Testis (tissue), 2 donors: ENCODE measurements at regions not wholly inside any gene's neighbourhood (a gene's known extent, or its start where the extent isn't known, plus 50 kb on each side); places are given as distances from the start of the nearest gene placed in this dataset.

ENCODE experiments used
- POLR2A ChIP-seq: fragments of 450-650 bp; IDR thresholded peaks from one replicate; pipeline ENCODE4 v1.6.1; 2017; ENCODE audit warnings: antibody characterized with exemption, mild to moderate bottlenecking, moderate library complexity
- TF ChIP-seq, protein P1 (sequence below), 3 experiments: fragments of 450-650 bp in 2 of 3; fragments of 200-600 bp in 1 of 3; sonication (generic) in 1 of 3; IDR thresholded peaks; one replicate each; pipeline ENCODE4 v1.5.1; 2016 to 2019; ENCODE audit warnings: antibody characterized with exemption in 3 of 3, mild to moderate bottlenecking in 2 of 3, moderate library complexity in 1 of 3

DNA sequence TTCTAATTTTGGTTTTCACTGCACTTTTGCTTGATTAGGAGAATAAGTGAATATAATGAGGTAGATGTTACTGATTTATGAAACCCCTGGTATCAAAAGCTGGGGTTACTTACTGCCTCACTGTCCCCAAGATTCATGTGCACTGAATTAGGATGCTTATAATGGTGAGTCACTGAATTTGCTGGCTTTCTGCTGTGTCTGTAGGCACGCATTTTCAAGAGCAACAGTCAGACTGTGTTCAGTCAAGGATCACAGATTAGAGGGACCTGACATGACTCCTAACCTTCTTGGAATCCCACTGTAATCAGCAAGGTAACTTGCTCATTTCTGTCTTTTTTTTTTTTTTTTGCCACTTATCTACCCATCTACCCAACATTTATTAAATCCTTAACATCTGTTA, 59.7 kb downstream of the GPR85 start:
- TF ChIP-seq, protein P1, sequence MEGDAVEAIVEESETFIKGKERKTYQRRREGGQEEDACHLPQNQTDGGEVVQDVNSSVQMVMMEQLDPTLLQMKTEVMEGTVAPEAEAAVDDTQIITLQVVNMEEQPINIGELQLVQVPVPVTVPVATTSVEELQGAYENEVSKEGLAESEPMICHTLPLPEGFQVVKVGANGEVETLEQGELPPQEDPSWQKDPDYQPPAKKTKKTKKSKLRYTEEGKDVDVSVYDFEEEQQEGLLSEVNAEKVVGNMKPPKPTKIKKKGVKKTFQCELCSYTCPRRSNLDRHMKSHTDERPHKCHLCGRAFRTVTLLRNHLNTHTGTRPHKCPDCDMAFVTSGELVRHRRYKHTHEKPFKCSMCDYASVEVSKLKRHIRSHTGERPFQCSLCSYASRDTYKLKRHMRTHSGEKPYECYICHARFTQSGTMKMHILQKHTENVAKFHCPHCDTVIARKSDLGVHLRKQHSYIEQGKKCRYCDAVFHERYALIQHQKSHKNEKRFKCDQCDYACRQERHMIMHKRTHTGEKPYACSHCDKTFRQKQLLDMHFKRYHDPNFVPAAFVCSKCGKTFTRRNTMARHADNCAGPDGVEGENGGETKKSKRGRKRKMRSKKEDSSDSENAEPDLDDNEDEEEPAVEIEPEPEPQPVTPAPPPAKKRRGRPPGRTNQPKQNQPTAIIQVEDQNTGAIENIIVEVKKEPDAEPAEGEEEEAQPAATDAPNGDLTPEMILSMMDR (IDR thresholded peaks at IDR 0.05) = no peak
- TF ChIP-seq POLR2A = no peak
